ENCODE measurements at regions not wholly inside any gene's neighbourhood (a gene's known extent, or its start where the extent isn't known, plus 50 kb on each side); places are given as distances from the start of the nearest gene placed in this dataset.
"Not testable (repeated sequence)": the region's sequence is repeated elsewhere in the genome, so short reads cannot be mapped to it uniquely, and the experiment has no call there.

- intact Hi-C loops (cut with DNase I) = no loop called here
- TF ChIP-seq CTCF (IDR thresholded peaks at IDR 0.05) = no peak
Observed at GRCh38 chr10:118442032-118442431, 99.9 kb upstream of the FAM204A start.

GRCh38 chr10:118439824-118440223 is 97.7 kb upstream of the FAM204A start:
- DNase-seq (no peak), ATAC-seq (no peak)
- no peaks in the 10 kb centered on the region for H3K4me1 ChIP-seq
- H3K27me3 ChIP-seq = peaks cover 25% of the 10 kb centered on the region
- H3K9me3 ChIP-seq = no peaks in the 10 kb centered on the region
- no peak overlapping the region for H3K27ac ChIP-seq
- intact Hi-C loops (cut with DNase I) = no loop called here
- H3K36me3 ChIP-seq = no peaks in the 10 kb centered on the region
- no peak overlapping the region for H3K4me3 ChIP-seq
- TF ChIP-seq CTCF (IDR thresholded peaks at IDR 0.05) = no peak

More at GRCh38 chr10:118442032-118442431, 99.9 kb upstream of the FAM204A start:
- Histone ChIP-seq H3K27me3 (peaks cover 25% of the 10 kb centered on the region), H3K9me3 (no peaks in the 10 kb centered on the region), H3K4me1 (no peaks in the 10 kb centered on the region), H3K27ac (no peak overlapping the region), H3K36me3 (no peaks in the 10 kb centered on the region), H3K4me3 (no peak overlapping the region)
- ATAC-seq (no peak), DNase-seq (no peak)

GRCh38 chr10:118436742-118437141 is 94.6 kb upstream of the FAM204A start:
- Histone ChIP-seq H3K36me3 (no peaks in the 10 kb centered on the region), H3K27ac (no peak overlapping the region), H3K9me3 (no peaks in the 10 kb centered on the region), H3K27me3 (peaks cover 22% of the 10 kb centered on the region), H3K4me3 (no peak overlapping the region), H3K4me1 (no peaks in the 10 kb centered on the region)
- intact Hi-C loops (cut with DNase I) = no loop called here
- TF ChIP-seq CTCF (IDR thresholded peaks at IDR 0.05) = no peak
- ATAC-seq = no peak
- DNase-seq = no peak

- no peak for TF ChIP-seq CTCF (IDR thresholded peaks at IDR 0.05)
- intact Hi-C loops (cut with DNase I) = no loop called here
- Histone ChIP-seq H3K27ac (no peak overlapping the region), H3K27me3 (peaks cover 4% of the 10 kb centered on the region), H3K36me3 (no peaks in the 10 kb centered on the region), H3K9me3 (no peaks in the 10 kb centered on the region), H3K4me3 (no peak overlapping the region), H3K4me1 (no peaks in the 10 kb centered on the region)
- ATAC-seq = no peak
- DNase-seq = no peak
Observed at GRCh38 chr10:118430190-118430589, 88.1 kb upstream of the FAM204A start.

GRCh38 chr10:118423800-118424442 is 81.8 kb upstream of the FAM204A start:
- peak; percentile 72 for TF ChIP-seq CTCF (IDR thresholded peaks at IDR 0.05)
- ATAC-seq = peak; percentile 97
- intact Hi-C loops (cut with DNase I) = no loop called here

GRCh38 chr10:118422241-118422640 is 80.1 kb upstream of the FAM204A start:
- intact Hi-C loops (cut with DNase I) = no loop called here
- no peak overlapping the region for H3K4me3 ChIP-seq
- no peak for TF ChIP-seq CTCF (IDR thresholded peaks at IDR 0.05)
- H3K27me3 ChIP-seq = no peaks in the 10 kb centered on the region
- H3K9me3 ChIP-seq = no peaks in the 10 kb centered on the region
- H3K4me1 ChIP-seq = no peaks in the 10 kb centered on the region
- ATAC-seq (no peak), DNase-seq (no peak)
- no peaks in the 10 kb centered on the region for H3K36me3 ChIP-seq
- no peak overlapping the region for H3K27ac ChIP-seq

More at GRCh38 chr10:118423800-118424442, 81.8 kb upstream of the FAM204A start:
- H3K9me3 ChIP-seq = no peaks in the 10 kb centered on the region
- peaks cover 1% of the 10 kb centered on the region for H3K27me3 ChIP-seq
- H3K36me3 ChIP-seq = no peaks in the 10 kb centered on the region
- H3K4me1 ChIP-seq = no peaks in the 10 kb centered on the region
- H3K4me3 ChIP-seq = no peak overlapping the region
- no peak overlapping the region for H3K27ac ChIP-seq
- peak; percentile 89 for DNase-seq

GRCh38 chr10:118420049-118420448 is 77.9 kb upstream of the FAM204A start:
- H3K27me3 ChIP-seq; DNase-seq; H3K4me1 ChIP-seq; intact Hi-C loops (cut with DNase I); ATAC-seq; H3K36me3 ChIP-seq; H3K9me3 ChIP-seq; H3K4me3 ChIP-seq; H3K27ac ChIP-seq: not testable (repeated sequence)

Data from upper lobe of right lung (tissue), 1 donor.